HG02938 (cell line): ENCODE measurements at regions not wholly inside any gene's neighbourhood (a gene's known extent, or its start where the extent isn't known, plus 50 kb on each side); places are given as distances from the start of the nearest gene placed in this dataset.
"Not testable (repeated sequence)": the region's sequence is repeated elsewhere in the genome, so short reads cannot be mapped to it uniquely, and the experiment has no call there.

Experiments used
- ATAC-seq: cut with Tn5 transposase; IDR thresholded peaks from one replicate; pipeline ENCODE4 v1.9.1; 2021; ENCODE audit warnings: mild to moderate bottlenecking, moderate library complexity; ENCODE audit not compliant: unreplicated experiment

- ATAC-seq: no peak
Observed at GRCh38 chr5:99368726-99369125, 439.9 kb upstream of the CHD1 start.

GRCh38 chr5:99355881-99356280 is 427.1 kb upstream of the CHD1 start:
- no peak for ATAC-seq

GRCh38 chr5:99349787-99350186 is 421.0 kb upstream of the CHD1 start:
- no peak for ATAC-seq

- ATAC-seq: no peak
Observed at GRCh38 chr5:99348597-99348996, 419.8 kb upstream of the CHD1 start.

GRCh38 chr5:99339758-99340157 is 411.0 kb upstream of the CHD1 start:
- ATAC-seq: not testable (repeated sequence)

- ATAC-seq: no peak
Observed at GRCh38 chr5:99334936-99335335, 406.1 kb upstream of the CHD1 start.

GRCh38 chr5:99331061-99331460 is 402.3 kb upstream of the CHD1 start:
- ATAC-seq: no peak

- ATAC-seq: no peak
Observed at GRCh38 chr5:99320436-99320835, 391.6 kb upstream of the CHD1 start.

GRCh38 chr5:99317136-99317535 is 388.3 kb upstream of the CHD1 start:
- ATAC-seq: no peak

- no peak for ATAC-seq
Observed at GRCh38 chr5:99316484-99316883, 387.7 kb upstream of the CHD1 start.

GRCh38 chr5:99315413-99316183 is 386.8 kb upstream of the CHD1 start:
- ATAC-seq: no peak

- ATAC-seq: no peak
Observed at GRCh38 chr5:99314721-99315120, 385.9 kb upstream of the CHD1 start.

- no peak for ATAC-seq
Observed at GRCh38 chr5:99308131-99308530, 379.3 kb upstream of the CHD1 start.

GRCh38 chr5:99305045-99305580 is 376.3 kb upstream of the CHD1 start:
- no peak for ATAC-seq

- ATAC-seq: no peak
Observed at GRCh38 chr5:99285606-99286005, 356.8 kb upstream of the CHD1 start.

GRCh38 chr5:99275128-99275527 is 346.3 kb upstream of the CHD1 start:
- no peak for ATAC-seq

- ATAC-seq: no peak
Observed at GRCh38 chr5:99272576-99272975, 343.8 kb upstream of the CHD1 start.

GRCh38 chr5:99258819-99259218 is 330.0 kb upstream of the CHD1 start:
- no peak for ATAC-seq

GRCh38 chr5:99248066-99248465 is 319.3 kb upstream of the CHD1 start:
- no peak for ATAC-seq

GRCh38 chr5:99247346-99247745 is 318.5 kb upstream of the CHD1 start:
- no peak for ATAC-seq

- ATAC-seq: no peak
Observed at GRCh38 chr5:99243111-99243510, 314.3 kb upstream of the CHD1 start.

- ATAC-seq: no peak
Observed at GRCh38 chr5:99239826-99240360, 311.1 kb upstream of the CHD1 start.
